Neuronal stem cell (in vitro differentiated cells): ENCODE measurements at regions not wholly inside any gene's neighbourhood (a gene's known extent, or its start where the extent isn't known, plus 50 kb on each side); places are given as distances from the start of the nearest gene placed in this dataset.

Source experiments
- DNase-seq: peaks from one replicate; pipeline ENCODE4 v3.0.0-alpha.2; 2013; ENCODE audit warnings: low spot score
- H2AFZ ChIP-seq: one replicate; pipeline ENCODE4 v1.6.1; 2013; ENCODE audit warnings: mild to moderate bottlenecking, low read length, inconsistent platforms
- H2AK5ac ChIP-seq: 2 replicates; pipeline ENCODE4 v1.6.1; 2013; ENCODE audit warnings: low read depth, mild to moderate bottlenecking, inconsistent platforms, low read length, moderate library complexity, mixed read lengths
- H2BK120ac ChIP-seq: 2 replicates; pipeline ENCODE4 v1.6.1; 2013; ENCODE audit warnings: low read depth, mild to moderate bottlenecking, inconsistent platforms, low read length, moderate library complexity, mixed read lengths
- H2BK12ac ChIP-seq: one replicate; pipeline ENCODE4 v1.6.1; 2013; ENCODE audit warnings: low read length, inconsistent platforms
- H2BK15ac ChIP-seq: 2 replicates; pipeline ENCODE4 v1.6.1; 2013; ENCODE audit warnings: mild to moderate bottlenecking, low read length, inconsistent platforms, mixed read lengths
- H2BK5ac ChIP-seq: one replicate; pipeline ENCODE4 v1.6.1; 2013; ENCODE audit warnings: inconsistent platforms, mild to moderate bottlenecking, low read length, moderate library complexity
- H3K14ac ChIP-seq: one replicate; pipeline ENCODE4 v1.6.1; 2013; ENCODE audit warnings: low read length, inconsistent platforms
- H3K18ac ChIP-seq: 2 replicates; pipeline ENCODE4 v1.6.1; 2013; ENCODE audit warnings: low read length, inconsistent platforms
- H3K23ac ChIP-seq: 2 replicates; pipeline ENCODE4 v1.6.1; 2013; ENCODE audit warnings: low read depth, mild to moderate bottlenecking, mixed read lengths, low read length, inconsistent platforms; ENCODE audit not compliant: poor library complexity
- H3K27ac ChIP-seq: replicated peaks from 3 replicates; pipeline ENCODE4 v1.5.1; 2013; ENCODE audit warnings: low read length, inconsistent platforms
- H3K27me3 ChIP-seq, 3 experiments: 2 replicates each; pipeline ENCODE4 v1.6.1; 2013; ENCODE audit warnings: low read length in 3 of 3, mild to moderate bottlenecking in 2 of 3, inconsistent platforms in 1 of 3, low read depth in 1 of 3, mixed read lengths in 1 of 3, moderate library complexity in 1 of 3; ENCODE audit not compliant: control insufficient read depth in 3 of 3, insufficient read depth in 3 of 3
- H3K36me3 ChIP-seq, 2 donors: replicated peaks in 1 of 2; 2 replicates each; pipeline ENCODE4 v1.6.1; 2013; ENCODE audit warnings: low read length in 2 of 2; ENCODE audit not compliant: control insufficient read depth in 2 of 2, insufficient read depth in 2 of 2
- H3K4ac ChIP-seq: 2 replicates; pipeline ENCODE4 v1.6.1; 2013; ENCODE audit warnings: inconsistent platforms, mild to moderate bottlenecking, low read length, moderate library complexity
- H3K4me1 ChIP-seq, 2 donors: 1 replicate in 1 of 2; 2 replicates in 1 of 2; pipeline ENCODE4 v1.6.1; 2013; ENCODE audit warnings: low read length in 2 of 2, low read depth in 1 of 2; ENCODE audit not compliant: control insufficient read depth in 2 of 2, insufficient read depth in 1 of 2
- H3K4me2 ChIP-seq: one replicate; pipeline ENCODE4 v1.6.1; 2013; ENCODE audit warnings: mild to moderate bottlenecking, low read length, inconsistent platforms; ENCODE audit not compliant: insufficient read depth, poor library complexity, severe bottlenecking
- H3K4me3 ChIP-seq, 2 donors: 2 replicates each; pipeline ENCODE4 v1.5.1; 2013; ENCODE audit warnings: low read length in 2 of 2, mild to moderate bottlenecking in 2 of 2, inconsistent platforms in 1 of 2, moderate library complexity in 1 of 2
- H3K79me1 ChIP-seq: one replicate; pipeline ENCODE4 v1.6.1; 2013; ENCODE audit warnings: low read depth, mild to moderate bottlenecking, inconsistent platforms, low read length, moderate library complexity
- H3K9ac ChIP-seq: one replicate; pipeline ENCODE4 v1.6.1; 2013; ENCODE audit warnings: mild to moderate bottlenecking, low read depth, low read length, inconsistent platforms; ENCODE audit not compliant: poor library complexity
- H3K9me3 ChIP-seq, 2 donors: replicated peaks in 1 of 2; 2 replicates each; pipeline versions ENCODE3 to v1.6.1; 2013; ENCODE audit warnings: low read length in 2 of 2, mild to moderate bottlenecking in 2 of 2, inconsistent platforms in 1 of 2, low read depth in 1 of 2, mixed read lengths in 1 of 2, moderate library complexity in 1 of 2; ENCODE audit not compliant: control insufficient read depth in 2 of 2, insufficient read depth in 1 of 2
- H4K8ac ChIP-seq: one replicate; pipeline ENCODE4 v1.6.1; 2013; ENCODE audit warnings: low read depth, mild to moderate bottlenecking, inconsistent platforms, low read length, moderate library complexity
- H4K91ac ChIP-seq: one replicate; pipeline ENCODE4 v1.6.1; 2013; ENCODE audit warnings: low read length, low read depth, mild to moderate bottlenecking, inconsistent platforms; ENCODE audit not compliant: poor library complexity
- WGBS, 2 donors: extraction: QIAGEN DNeasy Blood & Tissue Kit; methylation state at CpG; one replicate each; pipeline ENCODE4 v1.1.7; 2013; ENCODE audit warnings: missing lambda C conversion rate in 2 of 2, mixed read lengths in 1 of 2; ENCODE audit not compliant: insufficient read length in 2 of 2, insufficient replicate concordance in 1 of 2; ENCODE audit errors: extremely low coverage in 2 of 2; 5-methylcytosine and 5-hydroxymethylcytosine counted together

- no peak overlapping the region for H2BK12ac ChIP-seq
- H4K8ac ChIP-seq: no peak overlapping the region
- no peak overlapping the region for H2BK5ac ChIP-seq
- H3K14ac ChIP-seq: no peak overlapping the region
- no peak for DNase-seq
- H3K79me1 ChIP-seq: no peaks in the 10 kb centered on the region
- H3K9ac ChIP-seq: no peak overlapping the region
- H3K27ac ChIP-seq: no peak overlapping the region
- no peak overlapping the region for H2BK15ac ChIP-seq
- no peaks in the 10 kb centered on the region for H3K27me3 ChIP-seq
- no peak overlapping the region for H3K18ac ChIP-seq
- H3K9me3 ChIP-seq: peaks cover 0 to 3% of the 10 kb centered on the region in 2 donors
- no peak overlapping the region for H4K91ac ChIP-seq
- H3K4me1 ChIP-seq: no peaks in the 10 kb centered on the region
- H2AK5ac ChIP-seq: no peak overlapping the region
- WGBS, 2 donors: no CpG with 5 or more reads among the region's 12 CpGs
- no peak overlapping the region for H3K4me3 ChIP-seq
- no peak overlapping the region for H2BK120ac ChIP-seq
- H2AFZ ChIP-seq: no peak overlapping the region
- no peak overlapping the region for H3K4ac ChIP-seq
- H3K23ac ChIP-seq: no peak overlapping the region
- no peaks in the 10 kb centered on the region for H3K36me3 ChIP-seq
- H3K4me2 ChIP-seq: no peak overlapping the region
Measured at GRCh38 chr2:204081487-204082425, 145.2 kb downstream of the ICOS start.

- no peak overlapping the region for H3K18ac ChIP-seq
- no peak overlapping the region for H4K8ac ChIP-seq
- H4K91ac ChIP-seq: no peak overlapping the region
- no peak for DNase-seq
- no peak overlapping the region for H2BK5ac ChIP-seq
- no CpG with 5 or more reads among the region's 1 CpG for WGBS, 2 donors
- H3K4me2 ChIP-seq: no peak overlapping the region
- no peak overlapping the region for H3K14ac ChIP-seq
- no peak overlapping the region for H3K4ac ChIP-seq
- H3K27me3 ChIP-seq: no peaks in the 10 kb centered on the region
- no peak overlapping the region for H3K27ac ChIP-seq
- H3K23ac ChIP-seq: no peak overlapping the region
- no peak overlapping the region for H3K9ac ChIP-seq
- H3K4me1 ChIP-seq: no peaks in the 10 kb centered on the region
- no peak overlapping the region for H3K4me3 ChIP-seq
- no peak overlapping the region for H2BK12ac ChIP-seq
- H3K79me1 ChIP-seq: no peaks in the 10 kb centered on the region
- no peak overlapping the region for H2BK120ac ChIP-seq
- H3K9me3 ChIP-seq: peaks cover 0 to 3% of the 10 kb centered on the region in 2 donors
- H2AFZ ChIP-seq: no peak overlapping the region
- H2AK5ac ChIP-seq: no peak overlapping the region
- no peak overlapping the region for H2BK15ac ChIP-seq
- H3K36me3 ChIP-seq: no peaks in the 10 kb centered on the region
Measured at GRCh38 chr2:204086167-204086566, 149.6 kb downstream of the ICOS start.

- H3K9ac ChIP-seq: no peak overlapping the region
- no peak overlapping the region for H2AK5ac ChIP-seq
- H3K9me3 ChIP-seq: peaks cover 0 to 8% of the 10 kb centered on the region in 2 donors
- H3K4me1 ChIP-seq: no peaks in the 10 kb centered on the region
- H3K18ac ChIP-seq: no peak overlapping the region
- no CpG with 5 or more reads among the region's 2 CpGs for WGBS, 2 donors
- no peak overlapping the region for H3K27ac ChIP-seq
- no peak overlapping the region for H2AFZ ChIP-seq
- H2BK120ac ChIP-seq: no peak overlapping the region
- no peak overlapping the region for H2BK15ac ChIP-seq
- no peak for DNase-seq
- H3K23ac ChIP-seq: no peak overlapping the region
- H2BK12ac ChIP-seq: no peak overlapping the region
- no peak overlapping the region for H3K14ac ChIP-seq
- H4K91ac ChIP-seq: no peak overlapping the region
- no peak overlapping the region for H4K8ac ChIP-seq
- H3K27me3 ChIP-seq: no peaks in the 10 kb centered on the region
- no peak overlapping the region for H3K4me3 ChIP-seq
- H3K79me1 ChIP-seq: no peaks in the 10 kb centered on the region
- H3K4me2 ChIP-seq: no peak overlapping the region
- no peak overlapping the region for H3K4ac ChIP-seq
- no peak overlapping the region for H2BK5ac ChIP-seq
- H3K36me3 ChIP-seq: no peaks in the 10 kb centered on the region
Measured at GRCh38 chr2:204089105-204089504, 152.5 kb downstream of the ICOS start.

- Histone ChIP-seq H2AK5ac (no peak overlapping the region), H3K4me2 (no peak overlapping the region), H3K14ac (no peak overlapping the region), H4K91ac (no peak overlapping the region), H3K9me3 (peaks cover 0 to 8% of the 10 kb centered on the region in 2 donors), H2BK5ac (no peak overlapping the region), H3K4ac (no peak overlapping the region), H3K79me1 (no peaks in the 10 kb centered on the region), H2BK12ac (no peak overlapping the region), H3K4me1 (no peaks in the 10 kb centered on the region), H3K36me3 (no peaks in the 10 kb centered on the region), H3K23ac (no peak overlapping the region), H4K8ac (no peak overlapping the region), H3K9ac (no peak overlapping the region), H2BK120ac (no peak overlapping the region), H3K18ac (no peak overlapping the region), H3K4me3 (no peak overlapping the region), H3K27ac (no peak overlapping the region), H2BK15ac (no peak overlapping the region), H2AFZ (no peak overlapping the region), H3K27me3 (no peaks in the 10 kb centered on the region)
- DNase-seq: no peak
- WGBS, 2 donors: no CpG with 5 or more reads among the region's 4 CpGs
Measured at GRCh38 chr2:204089574-204089973, 153.0 kb downstream of the ICOS start.
